ENCODE measurements at regions not wholly inside any gene's neighbourhood (a gene's known extent, or its start where the extent isn't known, plus 50 kb on each side); places are given as distances from the start of the nearest gene placed in this dataset.

GRCh38 chr14:97703006-97703760 is 906.0 kb downstream of the VRK1 start:
- DNase-seq, result no peak

GRCh38 chr14:97704316-97704885 is 907.2 kb downstream of the VRK1 start:
- DNase-seq, result no peak

GRCh38 chr14:97705107-97705506 is 907.9 kb downstream of the VRK1 start:
- no peak for DNase-seq

- DNase-seq, result no peak
Measured at GRCh38 chr14:97705976-97706375, 908.8 kb downstream of the VRK1 start.

- no peak for DNase-seq
Measured at GRCh38 chr14:97706819-97707218, 909.6 kb downstream of the VRK1 start.

- DNase-seq, result no peak
Measured at GRCh38 chr14:97707603-97708002, 910.4 kb downstream of the VRK1 start.

GRCh38 chr14:97709552-97709951 is 912.4 kb downstream of the VRK1 start:
- no peak for DNase-seq

- no peak for DNase-seq
Measured at GRCh38 chr14:97710726-97711125, 913.5 kb downstream of the VRK1 start.

- DNase-seq, result no peak
Measured at GRCh38 chr14:97712471-97712870, 915.3 kb downstream of the VRK1 start.

GRCh38 chr14:97713023-97713422 is 915.8 kb downstream of the VRK1 start:
- DNase-seq, result no peak

GRCh38 chr14:97718886-97719442 is 921.8 kb downstream of the VRK1 start:
- no peak for DNase-seq

GRCh38 chr14:97719931-97720330 is 922.7 kb downstream of the VRK1 start:
- no peak for DNase-seq

- DNase-seq, result no peak
Measured at GRCh38 chr14:97723351-97723750, 926.2 kb downstream of the VRK1 start.

- DNase-seq, result no peak
Measured at GRCh38 chr14:97723819-97724218, 926.6 kb downstream of the VRK1 start.

GRCh38 chr14:97724265-97724731 is 927.1 kb downstream of the VRK1 start:
- no peak for DNase-seq

GRCh38 chr14:97726676-97727075 is 929.5 kb downstream of the VRK1 start:
- DNase-seq, result no peak

GRCh38 chr14:97730706-97731105 is 933.5 kb downstream of the VRK1 start:
- no peak for DNase-seq

- no peak for DNase-seq
Measured at GRCh38 chr14:97731800-97732199, 934.6 kb downstream of the VRK1 start.

GRCh38 chr14:97747316-97747715 is 950.1 kb downstream of the VRK1 start:
- DNase-seq, result no peak

- DNase-seq, result no peak
Measured at GRCh38 chr14:97748616-97749015, 951.4 kb downstream of the VRK1 start.

- DNase-seq, result no peak
Measured at GRCh38 chr14:97757491-97757890, 960.3 kb downstream of the VRK1 start.

GRCh38 chr14:97760050-97760449 is 962.9 kb downstream of the VRK1 start:
- DNase-seq, result no peak

- DNase-seq, result no peak
Measured at GRCh38 chr14:97762386-97762785, 965.2 kb downstream of the VRK1 start.

GRCh38 chr14:97771340-97772045 is 974.3 kb downstream of the VRK1 start:
- no peak for DNase-seq
